Parathyroid adenoma (tissue), 2 donors: ENCODE measurements at regions not wholly inside any gene's neighbourhood (a gene's known extent, or its start where the extent isn't known, plus 50 kb on each side); places are given as distances from the start of the nearest gene placed in this dataset.

ENCODE experiments used
- H2AFZ ChIP-seq: fragments of 300-600 bp; sonication (generic); one replicate; pipeline ENCODE4 v1.7.0; 2017; ENCODE audit warnings: antibody characterized with exemption, mild to moderate bottlenecking
- H3K27ac ChIP-seq: fragments of 300-600 bp; sonication (generic); one replicate; pipeline ENCODE4 v1.7.0; 2017
- H3K27me3 ChIP-seq: fragments of 300-600 bp; sonication (generic); one replicate; pipeline ENCODE4 v1.7.0; 2017; ENCODE audit warnings: low read length; ENCODE audit not compliant: control insufficient read depth, insufficient read depth
- H3K36me3 ChIP-seq: fragments of 300-600 bp; sonication (generic); one replicate; pipeline ENCODE4 v1.7.0; 2017; ENCODE audit warnings: low read length; ENCODE audit not compliant: control insufficient read depth, insufficient read depth
- H3K4me1 ChIP-seq: fragments of 300-600 bp; sonication (generic); one replicate; pipeline ENCODE4 v1.7.0; 2017; ENCODE audit warnings: control low read depth
- H3K4me2 ChIP-seq: fragments of 300-600 bp; sonication (generic); one replicate; pipeline ENCODE4 v1.7.0; 2017; ENCODE audit warnings: low read length
- H3K4me3 ChIP-seq: fragments of 300-600 bp; sonication (generic); one replicate; pipeline ENCODE4 v1.7.0; 2017; ENCODE audit warnings: low read depth, low read length
- H3K79me2 ChIP-seq: fragments of 300-600 bp; sonication (generic); one replicate; pipeline ENCODE4 v1.7.0; 2017; ENCODE audit warnings: control low read depth
- H3K9ac ChIP-seq: fragments of 300-600 bp; sonication (generic); one replicate; pipeline ENCODE4 v1.7.0; 2017; ENCODE audit warnings: mild to moderate bottlenecking
- H3K9me3 ChIP-seq: fragments of 300-600 bp; sonication (generic); one replicate; pipeline ENCODE4 v1.7.0; 2017; ENCODE audit warnings: low read length; ENCODE audit not compliant: control insufficient read depth
- TF ChIP-seq, protein P1 (sequence below): fragments of 300-600 bp; sonication (generic); IDR thresholded peaks from one replicate; pipeline ENCODE4 v1.7.0; 2017; ENCODE audit warnings: antibody characterized with exemption, mild to moderate bottlenecking
- donor health status: primary hyperparathyroidism.

DNA sequence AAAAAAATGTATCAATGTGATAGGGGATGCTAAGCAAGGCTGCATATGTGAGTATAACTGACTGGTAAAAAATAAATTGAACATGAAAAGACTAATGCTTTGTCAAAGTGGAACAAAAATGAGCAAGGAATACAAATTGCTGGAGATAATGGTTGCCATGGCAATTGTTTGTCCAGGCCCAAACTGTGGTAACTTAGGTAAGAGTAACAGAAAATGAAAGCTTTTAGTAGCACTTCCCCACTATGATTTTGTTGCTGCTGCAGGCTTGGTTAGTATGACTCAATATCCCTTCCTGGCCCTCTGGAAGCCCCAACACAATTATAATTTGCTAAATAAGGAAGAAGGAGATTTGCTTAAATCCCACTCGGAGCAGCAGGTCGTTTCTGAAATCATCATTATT lies 577.1 kb downstream of the DOK5 start:
- Histone ChIP-seq H3K79me2 (no peaks in the 10 kb centered on the region), H3K27ac (no peak overlapping the region), H3K4me3 (no peak overlapping the region), H3K4me1 (no peaks in the 10 kb centered on the region), H3K27me3 (no peaks in the 10 kb centered on the region), H3K9ac (no peak overlapping the region), H2AFZ (no peak overlapping the region), H3K36me3 (no peaks in the 10 kb centered on the region), H3K9me3 (no peaks in the 10 kb centered on the region), H3K4me2 (no peak overlapping the region)
- TF ChIP-seq, protein P1, sequence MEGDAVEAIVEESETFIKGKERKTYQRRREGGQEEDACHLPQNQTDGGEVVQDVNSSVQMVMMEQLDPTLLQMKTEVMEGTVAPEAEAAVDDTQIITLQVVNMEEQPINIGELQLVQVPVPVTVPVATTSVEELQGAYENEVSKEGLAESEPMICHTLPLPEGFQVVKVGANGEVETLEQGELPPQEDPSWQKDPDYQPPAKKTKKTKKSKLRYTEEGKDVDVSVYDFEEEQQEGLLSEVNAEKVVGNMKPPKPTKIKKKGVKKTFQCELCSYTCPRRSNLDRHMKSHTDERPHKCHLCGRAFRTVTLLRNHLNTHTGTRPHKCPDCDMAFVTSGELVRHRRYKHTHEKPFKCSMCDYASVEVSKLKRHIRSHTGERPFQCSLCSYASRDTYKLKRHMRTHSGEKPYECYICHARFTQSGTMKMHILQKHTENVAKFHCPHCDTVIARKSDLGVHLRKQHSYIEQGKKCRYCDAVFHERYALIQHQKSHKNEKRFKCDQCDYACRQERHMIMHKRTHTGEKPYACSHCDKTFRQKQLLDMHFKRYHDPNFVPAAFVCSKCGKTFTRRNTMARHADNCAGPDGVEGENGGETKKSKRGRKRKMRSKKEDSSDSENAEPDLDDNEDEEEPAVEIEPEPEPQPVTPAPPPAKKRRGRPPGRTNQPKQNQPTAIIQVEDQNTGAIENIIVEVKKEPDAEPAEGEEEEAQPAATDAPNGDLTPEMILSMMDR, result no peak

DNA sequence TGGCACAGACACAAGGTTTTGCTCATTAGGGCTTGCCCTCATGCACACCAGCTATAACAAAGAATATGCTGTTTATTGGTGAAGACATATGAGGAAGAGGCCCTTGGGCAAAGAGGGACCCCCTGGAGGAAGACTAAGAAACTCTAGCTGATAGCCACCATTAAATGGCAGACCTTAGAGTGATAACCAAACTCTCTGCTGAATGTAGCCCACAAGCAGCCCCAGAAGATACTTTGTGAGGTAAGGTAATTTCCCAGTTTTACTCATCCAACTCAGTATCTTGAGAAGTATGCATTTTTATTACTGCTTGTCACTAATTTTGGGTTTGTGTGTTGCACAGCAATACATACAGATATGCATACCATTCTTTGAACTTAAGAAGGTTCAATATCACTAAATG lies 563.3 kb downstream of the DOK5 start:
- Histone ChIP-seq H3K27ac (no peak overlapping the region), H3K9ac (no peak overlapping the region), H3K4me2 (no peak overlapping the region), H3K4me3 (no peak overlapping the region), H3K79me2 (no peaks in the 10 kb centered on the region), H3K36me3 (no peaks in the 10 kb centered on the region), H3K9me3 (peaks cover 2% of the 10 kb centered on the region), H2AFZ (no peak overlapping the region), H3K4me1 (no peaks in the 10 kb centered on the region), H3K27me3 (no peaks in the 10 kb centered on the region)
- TF ChIP-seq, protein P1, result no peak

DNA sequence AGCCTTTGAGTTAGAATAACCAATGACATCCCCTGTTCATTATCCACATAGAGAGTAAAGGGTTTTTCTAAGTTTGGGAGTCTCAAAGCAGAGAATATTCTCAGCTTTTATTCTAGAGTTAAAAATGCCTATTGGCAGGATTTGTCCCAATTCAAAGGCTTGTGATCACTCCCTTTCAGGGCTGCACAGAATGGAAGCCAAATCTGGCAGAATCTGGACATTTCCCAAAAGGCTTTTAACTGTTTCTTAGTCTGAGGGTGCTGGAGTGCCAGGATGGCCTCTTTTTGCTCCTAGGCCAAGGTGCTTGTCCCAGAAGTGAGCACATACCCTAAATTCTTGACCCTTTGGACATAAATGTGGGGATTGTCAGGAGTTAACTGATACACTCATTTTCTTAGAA lies 556.6 kb downstream of the DOK5 start:
- Histone ChIP-seq H3K36me3 (no peaks in the 10 kb centered on the region), H3K9ac (no peak overlapping the region), H3K79me2 (no peaks in the 10 kb centered on the region), H3K4me2 (no peak overlapping the region), H3K27me3 (no peaks in the 10 kb centered on the region), H3K9me3 (peaks cover 2% of the 10 kb centered on the region), H3K4me3 (no peak overlapping the region), H2AFZ (no peak overlapping the region), H3K4me1 (no peaks in the 10 kb centered on the region), H3K27ac (no peak overlapping the region)
- TF ChIP-seq, protein P1, result no peak

DNA sequence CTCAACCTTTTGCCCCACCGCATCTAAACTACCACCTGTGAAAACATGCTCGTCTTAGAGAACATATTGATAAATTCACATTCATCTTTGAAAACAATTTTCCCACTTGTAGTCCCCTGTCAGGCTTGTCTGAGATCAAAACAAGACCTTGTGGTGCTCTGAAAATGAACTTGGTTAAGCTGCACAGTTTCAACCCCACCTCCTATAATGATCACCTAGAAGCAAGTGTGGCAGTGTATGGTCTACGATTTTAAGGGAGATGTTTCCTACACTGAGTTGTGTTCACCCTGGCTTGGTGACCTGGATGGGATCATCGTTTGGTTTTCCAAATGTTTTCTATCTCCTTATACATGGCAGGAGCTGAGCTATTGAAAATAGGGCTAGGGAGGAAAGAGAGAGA lies 539.4 kb downstream of the DOK5 start:
- TF ChIP-seq, protein P1, result no peak
- no peaks in the 10 kb centered on the region for H3K4me1 ChIP-seq

DNA sequence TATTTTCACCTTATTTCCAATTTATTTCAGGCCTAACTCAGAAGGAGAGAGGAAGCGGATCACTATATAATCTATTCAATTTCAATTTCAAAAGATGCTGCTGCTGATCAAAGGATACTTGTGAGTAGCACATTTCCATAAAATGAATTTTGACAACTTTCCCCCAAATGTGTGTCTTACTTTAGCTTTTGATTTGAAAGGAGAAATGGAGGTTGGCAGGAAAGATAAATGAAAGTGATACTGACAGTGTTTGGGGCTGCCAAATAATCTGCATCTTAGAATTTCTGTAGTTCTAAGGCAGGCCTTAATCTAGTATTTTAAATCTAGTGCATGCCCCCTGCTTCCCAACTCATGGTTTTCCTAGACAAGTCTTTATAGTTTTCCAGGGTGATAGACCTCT lies 535.4 kb downstream of the DOK5 start:
- Histone ChIP-seq H3K36me3 (no peaks in the 10 kb centered on the region), H3K4me3 (no peak overlapping the region), H3K4me2 (no peak overlapping the region), H3K79me2 (no peaks in the 10 kb centered on the region), H2AFZ (no peak overlapping the region), H3K27ac (no peak overlapping the region), H3K9me3 (no peaks in the 10 kb centered on the region), H3K9ac (no peak overlapping the region), H3K27me3 (no peaks in the 10 kb centered on the region), H3K4me1 (no peaks in the 10 kb centered on the region)
- TF ChIP-seq, protein P1, result no peak

More for the DNA sequence above, 539.4 kb downstream of the DOK5 start:
- no peak overlapping the region for H2AFZ ChIP-seq
- H3K27me3 ChIP-seq, result no peaks in the 10 kb centered on the region
- no peak overlapping the region for H3K9ac ChIP-seq
- H3K9me3 ChIP-seq, result no peaks in the 10 kb centered on the region
- no peaks in the 10 kb centered on the region for H3K36me3 ChIP-seq
- H3K4me2 ChIP-seq, result no peak overlapping the region
- H3K27ac ChIP-seq, result no peak overlapping the region
- no peaks in the 10 kb centered on the region for H3K79me2 ChIP-seq
- no peak overlapping the region for H3K4me3 ChIP-seq
